ENCODE measurements at regions not wholly inside any gene's neighbourhood (a gene's known extent, or its start where the extent isn't known, plus 50 kb on each side); places are given as distances from the start of the nearest gene placed in this dataset.

DNA sequence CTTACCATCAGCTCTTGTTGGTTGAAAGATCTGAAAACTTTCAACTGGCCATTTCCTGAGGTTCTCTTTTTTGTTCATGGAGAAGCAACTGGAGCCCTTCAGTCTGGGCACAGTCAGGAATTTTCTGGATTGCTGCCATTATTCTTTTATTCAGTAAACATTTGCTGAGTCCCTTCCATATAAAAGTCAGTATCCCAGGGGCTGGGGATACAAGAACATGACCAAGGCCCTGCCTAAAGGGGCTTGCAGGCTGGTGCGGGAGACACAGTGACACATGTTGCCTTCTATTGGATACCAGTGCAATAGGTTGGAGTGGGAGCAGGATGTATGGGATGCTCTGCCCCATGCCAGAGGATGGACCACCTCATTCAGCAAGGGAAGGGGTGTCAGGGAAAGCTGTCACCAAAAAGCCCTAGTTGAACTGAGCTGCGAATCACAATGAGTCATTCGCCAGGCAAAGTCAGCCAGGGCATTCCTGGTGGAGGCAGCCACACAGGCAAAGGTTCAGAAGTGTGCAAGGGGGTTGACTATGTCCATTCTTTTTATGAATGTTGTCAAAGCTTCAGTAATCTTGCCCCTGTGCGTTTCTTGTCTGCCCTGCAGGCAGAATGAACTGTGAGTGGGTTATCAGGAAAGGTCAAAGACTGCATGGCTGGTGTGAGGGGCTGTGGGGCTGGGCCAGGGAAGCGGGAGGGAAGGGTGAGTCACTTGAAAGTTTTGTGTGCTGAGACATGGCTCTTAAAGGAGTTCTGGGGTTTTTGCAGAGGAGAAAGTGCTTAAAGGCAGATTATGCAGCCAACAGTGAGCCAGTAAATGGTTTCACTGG is 395.9 kb downstream of the KCNRG start:
- in situ Hi-C loops (cut with MboI; ENCODE audit: low sequenced_read_pairs) (no loop called here), dilution Hi-C loops (cut with HindIII; ENCODE audit: low sequenced_read_pairs, unreplicated experiment) (no loop called here), intact Hi-C loops (cut with micrococcal nuclease) (loop anchor here (10.0 kb wide), 1 partner anchor 286 kb away; no protein-coding TSS in a partner anchor)
- H2BK20ac ChIP-seq (ENCODE audit: low read depth, low read length): peak overlapping the region; percentile 96
- H3K4me3 ChIP-seq (ENCODE audit: insufficient read depth, low read depth, low read length): no peak overlapping the region
- H2AK9ac ChIP-seq (replicated peaks; ENCODE audit: low read depth, low read length, poor library complexity): peak overlapping the region; percentile 77
- H3K79me1 ChIP-seq (ENCODE audit: low read depth in 1 of 2, low read length in 2 of 2): no peaks in the 10 kb centered on the region
- peak overlapping the region in 1 of 2 experiments; percentile 67; a peak in 2 of 4 replicates for H4K8ac ChIP-seq (ENCODE audit: low read depth in 2 of 2, low read length in 2 of 2)
- peak overlapping the region; percentile 60; the same call in 1 of the 2 replicates for H3K56ac ChIP-seq (ENCODE audit: extremely low read depth, insufficient read depth, low read length)
- peak overlapping the region; percentile 77 for H2BK5ac ChIP-seq (ENCODE audit: low read depth, low read length, poor library complexity, severe bottlenecking)
- H3K14ac ChIP-seq (replicated peaks; ENCODE audit: low read depth, low read length): peak overlapping the region; percentile 32; the same call in 1 of the 2 replicates
- WGBS, 2 experiments (ENCODE audit: extremely low coverage in 2 of 2, insufficient read length in 1 of 2): 0% methylated on average over 2 of the region's 5 CpGs; no CpG with 5 or more reads in 1 of the 2 experiments
- H2BK120ac ChIP-seq (ENCODE audit: low read depth, low read length): peak overlapping the region; percentile 97
- H2AFZ ChIP-seq (replicated peaks; ENCODE audit: low read length, poor library complexity): peak overlapping the region; percentile 90
- no peaks in the 10 kb centered on the region for H4K20me1 ChIP-seq (ENCODE audit: insufficient read depth, low read length)
- H4K91ac ChIP-seq (ENCODE audit: insufficient read depth, low read depth, low read length): peak overlapping the region; percentile 77
- no peaks in the 10 kb centered on the region for H3K36me3 ChIP-seq (ENCODE audit: control insufficient read depth, insufficient read depth, low read length)
- H3K9me3 ChIP-seq (ENCODE audit: control insufficient read depth, insufficient read depth, low read length): peaks cover 3% of the 10 kb centered on the region; the same call in 1 of the 2 replicates
- H3K4me1 ChIP-seq (ENCODE audit: control insufficient read depth, insufficient read depth, low read length): peaks cover 17% of the 10 kb centered on the region
- ChIA-PET CTCF (no interaction called here), POLR2A (ENCODE audit: unreplicated experiment) (interaction anchor here (1.1 kb wide), 1 partner anchor 53 kb away, joined by 3 read pairs; no protein-coding TSS in a partner anchor)
- H3K27ac ChIP-seq (ENCODE audit: insufficient read depth, low read length): peak overlapping the region; percentile 69
- peak overlapping the region; percentile 84 for H2AK5ac ChIP-seq (ENCODE audit: low read depth, low read length)
- peak overlapping the region; percentile 34; the same call in 2 of the 3 replicates for H2BK15ac ChIP-seq (ENCODE audit: low read depth, low read length)
- peaks cover 8% of the 10 kb centered on the region; the same call in 1 of the 2 replicates for H3K9me1 ChIP-seq (ENCODE audit: insufficient read depth, low read length)
- H4K5ac ChIP-seq (ENCODE audit: low read depth, low read length): peak overlapping the region; percentile 47; the same call in 1 of the 2 replicates
- DNase-seq: peak; percentile 86
- H3K18ac ChIP-seq (ENCODE audit: low read depth, low read length): peak overlapping the region; percentile 84
- peak overlapping the region; percentile 80 for H3K4ac ChIP-seq (ENCODE audit: low read depth, low read length)
- BruUV-seq (replicated peaks): no TSS peak
- peak overlapping the region; percentile 63 for H3K4me2 ChIP-seq (ENCODE audit: low read depth, low read length)
- peak overlapping the region; percentile 93 for H3K23ac ChIP-seq (ENCODE audit: low read depth, low read length)
- ATAC-seq (ENCODE audit: low read depth): peak; percentile 93
- H3K27me3 ChIP-seq (ENCODE audit: control insufficient read depth, insufficient read depth, low read length): no peaks in the 10 kb centered on the region; the same call in 1 of the 2 replicates
- no peak overlapping the region for H3K9ac ChIP-seq (ENCODE audit: low read depth, low read length)
- TF ChIP-seq, protein P1, sequence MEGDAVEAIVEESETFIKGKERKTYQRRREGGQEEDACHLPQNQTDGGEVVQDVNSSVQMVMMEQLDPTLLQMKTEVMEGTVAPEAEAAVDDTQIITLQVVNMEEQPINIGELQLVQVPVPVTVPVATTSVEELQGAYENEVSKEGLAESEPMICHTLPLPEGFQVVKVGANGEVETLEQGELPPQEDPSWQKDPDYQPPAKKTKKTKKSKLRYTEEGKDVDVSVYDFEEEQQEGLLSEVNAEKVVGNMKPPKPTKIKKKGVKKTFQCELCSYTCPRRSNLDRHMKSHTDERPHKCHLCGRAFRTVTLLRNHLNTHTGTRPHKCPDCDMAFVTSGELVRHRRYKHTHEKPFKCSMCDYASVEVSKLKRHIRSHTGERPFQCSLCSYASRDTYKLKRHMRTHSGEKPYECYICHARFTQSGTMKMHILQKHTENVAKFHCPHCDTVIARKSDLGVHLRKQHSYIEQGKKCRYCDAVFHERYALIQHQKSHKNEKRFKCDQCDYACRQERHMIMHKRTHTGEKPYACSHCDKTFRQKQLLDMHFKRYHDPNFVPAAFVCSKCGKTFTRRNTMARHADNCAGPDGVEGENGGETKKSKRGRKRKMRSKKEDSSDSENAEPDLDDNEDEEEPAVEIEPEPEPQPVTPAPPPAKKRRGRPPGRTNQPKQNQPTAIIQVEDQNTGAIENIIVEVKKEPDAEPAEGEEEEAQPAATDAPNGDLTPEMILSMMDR (conservative IDR thresholded peaks at IDR 0.05; ENCODE audit: low read depth, low read length): no peak
- TF ChIP-seq SMC3 (IDR thresholded peaks at IDR 0.05; ENCODE audit: low read depth, low read length): no peak
- TF ChIP-seq, protein P2, sequence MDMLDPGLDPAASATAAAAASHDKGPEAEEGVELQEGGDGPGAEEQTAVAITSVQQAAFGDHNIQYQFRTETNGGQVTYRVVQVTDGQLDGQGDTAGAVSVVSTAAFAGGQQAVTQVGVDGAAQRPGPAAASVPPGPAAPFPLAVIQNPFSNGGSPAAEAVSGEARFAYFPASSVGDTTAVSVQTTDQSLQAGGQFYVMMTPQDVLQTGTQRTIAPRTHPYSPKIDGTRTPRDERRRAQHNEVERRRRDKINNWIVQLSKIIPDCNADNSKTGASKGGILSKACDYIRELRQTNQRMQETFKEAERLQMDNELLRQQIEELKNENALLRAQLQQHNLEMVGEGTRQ (IDR thresholded peaks at IDR 0.05; ENCODE audit: low read depth, low read length): no peak
- no peak for TF ChIP-seq MXI1 (IDR thresholded peaks at IDR 0.05; ENCODE audit: borderline replicate concordance, low read depth, low read length)
- TF ChIP-seq, protein P3, sequence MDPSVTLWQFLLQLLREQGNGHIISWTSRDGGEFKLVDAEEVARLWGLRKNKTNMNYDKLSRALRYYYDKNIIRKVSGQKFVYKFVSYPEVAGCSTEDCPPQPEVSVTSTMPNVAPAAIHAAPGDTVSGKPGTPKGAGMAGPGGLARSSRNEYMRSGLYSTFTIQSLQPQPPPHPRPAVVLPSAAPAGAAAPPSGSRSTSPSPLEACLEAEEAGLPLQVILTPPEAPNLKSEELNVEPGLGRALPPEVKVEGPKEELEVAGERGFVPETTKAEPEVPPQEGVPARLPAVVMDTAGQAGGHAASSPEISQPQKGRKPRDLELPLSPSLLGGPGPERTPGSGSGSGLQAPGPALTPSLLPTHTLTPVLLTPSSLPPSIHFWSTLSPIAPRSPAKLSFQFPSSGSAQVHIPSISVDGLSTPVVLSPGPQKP (IDR thresholded peaks at IDR 0.05; ENCODE audit: borderline replicate concordance, low read depth, low read length): no peak
- no peak for TF ChIP-seq NFE2L2 (IDR thresholded peaks at IDR 0.05; ENCODE audit: low read depth, low read length)
- TF ChIP-seq POLR2A (IDR thresholded peaks at IDR 0.05; ENCODE audit: low read depth, low read length): no peak
- TF ChIP-seq CEBPB (IDR thresholded peaks at IDR 0.05; ENCODE audit: low read depth, low read length): no peak
- TF ChIP-seq RCOR1 (IDR thresholded peaks at IDR 0.05; ENCODE audit: insufficient replicate concordance, low read length): no peak
- TF ChIP-seq MAZ (IDR thresholded peaks at IDR 0.05; ENCODE audit: borderline replicate concordance, low read depth, low read length): 0 out of 2 replicates have a peak, but pooled peaks have one; percentile 41
- TF ChIP-seq FOS (IDR thresholded peaks at IDR 0.05; ENCODE audit: low read depth, low read length): peak; percentile 52
- no peak for TF ChIP-seq RFX5 (IDR thresholded peaks at IDR 0.05; ENCODE audit: low read depth, low read length)
- TF ChIP-seq MAFK (IDR thresholded peaks at IDR 0.05; ENCODE audit: low read depth, low read length): peak; percentile 12; the same call in 1 of the 2 replicates
